Upper lobe of right lung (tissue), 1 donor: ENCODE measurements at regions not wholly inside any gene's neighbourhood (a gene's known extent, or its start where the extent isn't known, plus 50 kb on each side); places are given as distances from the start of the nearest gene placed in this dataset.

Source experiments
- ATAC-seq: fragments of 200-7000 bp; cut with Tn5 transposase; one replicate; pipeline ENCODE4 v1.9.1; 2020; ENCODE audit warnings: mild to moderate bottlenecking, moderate library complexity
- DNase-seq: peaks from one replicate; pipeline ENCODE4 v3.0.0-alpha.2; 2020
- H3K27ac ChIP-seq: fragments of 200-600 bp; one replicate; pipeline ENCODE4 v1.8.0; 2022
- H3K27me3 ChIP-seq: fragments of 200-600 bp; one replicate; pipeline ENCODE4 v1.8.0; 2022; ENCODE audit warnings: mild to moderate bottlenecking
- H3K36me3 ChIP-seq: fragments of 200-600 bp; one replicate; pipeline ENCODE4 v1.8.0; 2022
- H3K4me1 ChIP-seq: fragments of 200-600 bp; one replicate; pipeline ENCODE4 v1.8.0; 2022
- H3K4me3 ChIP-seq: fragments of 200-600 bp; one replicate; pipeline ENCODE4 v1.8.0; 2022; ENCODE audit warnings: mild to moderate bottlenecking
- H3K9me3 ChIP-seq: fragments of 200-600 bp; one replicate; pipeline ENCODE4 v1.8.0; 2022
- CTCF ChIP-seq: fragments of 200-600 bp; IDR thresholded peaks from one replicate; pipeline ENCODE4 v1.8.0; 2022; ENCODE audit warnings: antibody characterized with exemption
- intact Hi-C: fragments of 100-400 bp; cut with DNase I; formaldehyde crosslinking; loops from one replicate; pipeline ENCODE4 v1.11.0; 2022
- donor health status: DM: no; HTN: yes; CAD: no; lungs with severe emphysema.

GRCh38 chr2:60221098-60221497 is 332.4 kb downstream of the BCL11A start:
- no peak overlapping the region for H3K27ac ChIP-seq
- H3K36me3 ChIP-seq: no peaks in the 10 kb centered on the region
- intact Hi-C loops: no loop called here
- H3K9me3 ChIP-seq: no peaks in the 10 kb centered on the region
- no peaks in the 10 kb centered on the region for H3K27me3 ChIP-seq
- peaks cover 2% of the 10 kb centered on the region for H3K4me1 ChIP-seq
- TF ChIP-seq CTCF: no peak
- ATAC-seq: no peak
- DNase-seq: no peak
- no peak overlapping the region for H3K4me3 ChIP-seq

- TF ChIP-seq CTCF: no peak
- H3K27ac ChIP-seq: no peak overlapping the region
- DNase-seq (no peak), ATAC-seq (no peak)
- peaks cover 10% of the 10 kb centered on the region for H3K4me1 ChIP-seq
- H3K4me3 ChIP-seq: no peak overlapping the region
- H3K36me3 ChIP-seq: no peaks in the 10 kb centered on the region
- no peaks in the 10 kb centered on the region for H3K27me3 ChIP-seq
- intact Hi-C loops: no loop called here
- H3K9me3 ChIP-seq: no peaks in the 10 kb centered on the region
Measured at GRCh38 chr2:60219536-60219935, 333.9 kb downstream of the BCL11A start.

GRCh38 chr2:60216452-60216995 is 336.9 kb downstream of the BCL11A start:
- Histone ChIP-seq H3K27ac (no peak overlapping the region), H3K36me3 (no peaks in the 10 kb centered on the region)
- peak; percentile 54 for ATAC-seq

GRCh38 chr2:60215386-60215901 is 338.0 kb downstream of the BCL11A start:
- DNase-seq (no peak), ATAC-seq (no peak)
- Histone ChIP-seq H3K27me3 (no peaks in the 10 kb centered on the region), H3K4me1 (peaks cover 10% of the 10 kb centered on the region), H3K27ac (no peak overlapping the region), H3K36me3 (no peaks in the 10 kb centered on the region), H3K4me3 (no peak overlapping the region), H3K9me3 (no peaks in the 10 kb centered on the region)
- TF ChIP-seq CTCF: no peak
- intact Hi-C loops: no loop called here

More at GRCh38 chr2:60216452-60216995, 336.9 kb downstream of the BCL11A start:
- DNase-seq: no peak
- Histone ChIP-seq H3K27me3 (no peaks in the 10 kb centered on the region), H3K9me3 (no peaks in the 10 kb centered on the region), H3K4me1 (peaks cover 10% of the 10 kb centered on the region), H3K4me3 (no peak overlapping the region)
- intact Hi-C loops: no loop called here
- no peak for TF ChIP-seq CTCF

GRCh38 chr2:60214626-60214875 is 338.9 kb downstream of the BCL11A start:
- Histone ChIP-seq H3K27ac (no peak overlapping the region), H3K27me3 (no peaks in the 10 kb centered on the region), H3K4me3 (no peak overlapping the region), H3K4me1 (peaks cover 10% of the 10 kb centered on the region), H3K9me3 (no peaks in the 10 kb centered on the region), H3K36me3 (no peaks in the 10 kb centered on the region)
- DNase-seq (no peak), ATAC-seq (no peak)
- TF ChIP-seq CTCF: no peak
- intact Hi-C loops: no loop called here
